Neural cell (in vitro differentiated cells): ENCODE measurements at regions not wholly inside any gene's neighbourhood (a gene's known extent, or its start where the extent isn't known, plus 50 kb on each side); places are given as distances from the start of the nearest gene placed in this dataset.

Source experiments
- CTCF ChIP-seq: fragments of 450-650 bp; IDR thresholded peaks from 2 replicates; pipeline ENCODE4 v1.5.1; 2014; ENCODE audit warnings: antibody characterized with exemption, mild to moderate bottlenecking, moderate library complexity; ENCODE audit not compliant: poor library complexity, severe bottlenecking
- EP300 ChIP-seq: fragments of 450-650 bp; conservative IDR thresholded peaks from 2 replicates; pipeline ENCODE4 v1.6.1; 2014; ENCODE audit warnings: antibody characterized with exemption, mild to moderate bottlenecking, moderate library complexity; ENCODE audit not compliant: poor library complexity, severe bottlenecking
- EZH2 ChIP-seq: fragments of 200-600, 300-800 bp; shearing (Covaris generic), sonication (generic); IDR thresholded peaks from 2 replicates; pipeline ENCODE4 v1.6.1; 2014; ENCODE audit warnings: antibody characterized with exemption, low read length, borderline replicate concordance, mild to moderate bottlenecking; ENCODE audit not compliant: insufficient read depth, poor library complexity, severe bottlenecking
- MXI1 ChIP-seq: fragments of 450-650 bp; conservative IDR thresholded peaks from 2 replicates; pipeline ENCODE4 v1.6.1; 2014; ENCODE audit warnings: antibody characterized with exemption, mild to moderate bottlenecking; ENCODE audit not compliant: poor library complexity, severe bottlenecking
- REST ChIP-seq: IDR thresholded peaks from 2 replicates; pipeline ENCODE4 v1.6.1; 2012; ENCODE audit warnings: borderline replicate concordance
- SMC3 ChIP-seq: fragments of 450-650 bp; conservative IDR thresholded peaks from 2 replicates; pipeline ENCODE4 v1.6.1; 2014; ENCODE audit warnings: antibody characterized with exemption, mild to moderate bottlenecking, moderate library complexity; ENCODE audit not compliant: poor library complexity
- TAF1 ChIP-seq: IDR thresholded peaks from 2 replicates; pipeline ENCODE4 v1.6.1; 2012; ENCODE audit warnings: low read depth

- TF ChIP-seq CTCF = no peak
- no peak for TF ChIP-seq TAF1
- no peak for TF ChIP-seq REST
- no peak for TF ChIP-seq SMC3
- no peak for TF ChIP-seq MXI1
- no peak for TF ChIP-seq EZH2
- no peak for TF ChIP-seq EP300
Observed at GRCh38 chr18:40450751-40451150, 1504.3 kb upstream of the PIK3C3 start.
